ENCODE measurements at regions not wholly inside any gene's neighbourhood (a gene's known extent, or its start where the extent isn't known, plus 50 kb on each side); places are given as distances from the start of the nearest gene placed in this dataset.
"Not testable (repeated sequence)": the region's sequence is repeated elsewhere in the genome, so short reads cannot be mapped to it uniquely, and the experiment has no call there.

- DNase-seq = no peak
Measured at GRCh38 chr2:17460371-17461086, 57.7 kb downstream of the RAD51AP2 start.

DNA sequence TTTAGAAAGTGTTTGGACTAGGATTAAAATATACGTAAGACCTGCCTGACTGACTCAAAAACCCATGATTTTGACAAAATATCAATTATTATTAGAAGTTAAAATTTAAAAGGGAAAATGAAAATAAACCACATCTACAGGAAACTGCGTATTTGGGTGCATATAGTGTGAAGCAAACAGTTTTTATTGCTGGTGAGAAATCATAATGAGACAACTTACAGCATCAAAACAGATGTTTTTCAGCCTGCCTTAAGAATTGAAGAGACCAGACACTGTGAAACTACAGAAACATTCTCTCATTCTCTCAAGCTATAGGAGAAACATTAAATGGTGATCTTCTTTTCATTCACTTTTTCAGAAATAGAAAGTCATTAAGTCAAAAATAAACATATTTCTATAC, 62.9 kb downstream of the RAD51AP2 start:
- no peak for DNase-seq

DNA sequence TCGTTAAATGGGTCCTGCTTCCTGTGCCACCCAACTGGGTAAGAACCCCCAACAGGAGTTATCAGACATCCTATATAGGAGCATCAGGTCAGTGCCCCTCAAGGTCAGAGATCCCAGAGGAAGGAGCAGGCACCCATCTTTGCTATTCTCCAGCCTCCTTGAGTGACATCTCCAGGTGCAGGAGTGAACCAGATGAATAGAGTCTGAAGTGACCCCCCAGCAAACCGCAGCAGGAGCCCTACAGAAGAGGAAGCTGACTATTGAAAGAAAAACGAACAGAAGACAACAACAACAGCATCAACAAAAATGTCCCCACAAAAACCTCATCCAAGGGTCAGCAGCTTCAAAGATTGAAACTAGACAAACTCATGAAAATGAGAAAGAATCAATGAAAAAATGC, 72.0 kb downstream of the RAD51AP2 start:
- not testable (repeated sequence) for DNase-seq

DNA sequence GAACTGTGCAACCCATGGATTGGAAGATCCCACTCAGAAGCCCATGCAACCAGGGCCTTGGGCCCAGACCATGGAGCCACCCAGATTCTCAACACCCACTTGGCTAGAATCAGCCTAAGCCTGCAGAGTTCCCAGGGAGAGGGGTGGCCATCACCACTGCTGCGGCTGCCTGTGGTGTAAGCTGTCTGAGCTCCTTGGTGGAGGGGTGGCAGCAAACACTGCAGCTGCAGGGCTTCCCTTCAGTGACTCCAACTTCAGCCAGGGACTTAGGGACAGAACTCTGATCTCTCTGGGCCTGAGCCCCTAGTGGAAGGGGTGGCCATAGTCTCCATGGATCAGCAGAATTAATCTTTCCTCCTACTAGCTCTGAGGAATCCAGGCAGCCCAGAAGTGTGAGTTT, 72.5 kb downstream of the RAD51AP2 start:
- DNase-seq = no peak

DNA sequence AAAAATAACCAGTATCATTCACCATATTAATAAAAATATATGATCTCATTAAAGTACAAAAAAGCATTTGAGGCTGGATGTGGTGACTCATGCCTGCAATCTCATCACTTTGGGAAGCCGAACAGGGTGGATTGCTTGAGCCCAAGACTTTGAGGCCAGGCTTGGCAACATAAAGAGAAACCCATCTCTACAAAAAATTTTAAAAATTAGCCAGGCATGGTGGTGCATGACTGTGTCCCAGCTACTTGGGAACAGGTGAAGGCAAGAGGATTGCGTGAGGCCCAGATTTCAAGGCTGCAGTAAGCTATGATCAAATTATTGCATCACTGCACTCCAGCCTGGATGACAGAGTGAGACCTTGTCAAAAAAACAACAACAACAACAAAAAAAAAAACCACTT, 75.9 kb downstream of the RAD51AP2 start:
- DNase-seq = no peak

GRCh38 chr2:17441790-17442189, 76.5 kb downstream of the RAD51AP2 start:
- no peak for DNase-seq

DNA sequence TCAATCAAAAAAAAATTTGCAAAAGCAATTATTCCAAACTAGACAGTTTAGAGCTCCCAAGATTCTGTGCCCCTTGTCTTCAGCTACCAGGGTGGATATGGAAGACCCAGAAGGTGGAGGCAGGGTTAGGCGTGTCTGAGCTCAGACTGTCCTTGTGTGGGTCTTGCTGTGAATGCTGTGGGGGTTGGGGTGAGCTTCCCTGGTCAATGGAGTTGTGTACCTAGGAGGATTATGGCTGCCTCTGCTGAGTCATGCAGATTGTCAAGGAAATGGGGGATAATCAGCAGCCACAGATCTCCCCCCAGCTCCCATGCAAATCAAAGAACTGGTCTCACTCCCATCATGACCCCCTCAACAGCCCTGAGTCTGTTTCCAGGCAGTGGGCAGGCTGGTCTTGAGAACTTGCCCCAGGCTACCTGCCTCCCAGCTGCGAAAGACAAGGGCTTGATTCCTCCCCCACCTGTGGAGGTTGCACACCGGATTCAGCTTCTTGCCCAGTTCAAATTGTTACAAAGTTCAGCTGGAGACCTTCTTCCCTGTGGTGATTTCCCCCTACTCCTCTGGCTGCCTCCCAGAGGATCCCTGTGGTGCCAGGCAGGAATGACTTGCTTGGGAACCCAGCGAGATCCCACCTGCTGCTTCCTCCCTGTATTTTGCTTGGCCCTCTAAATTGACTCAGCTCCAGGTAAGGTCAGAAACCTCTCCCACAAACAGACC, 77.0 kb downstream of the RAD51AP2 start:
- no peak for DNase-seq

DNA sequence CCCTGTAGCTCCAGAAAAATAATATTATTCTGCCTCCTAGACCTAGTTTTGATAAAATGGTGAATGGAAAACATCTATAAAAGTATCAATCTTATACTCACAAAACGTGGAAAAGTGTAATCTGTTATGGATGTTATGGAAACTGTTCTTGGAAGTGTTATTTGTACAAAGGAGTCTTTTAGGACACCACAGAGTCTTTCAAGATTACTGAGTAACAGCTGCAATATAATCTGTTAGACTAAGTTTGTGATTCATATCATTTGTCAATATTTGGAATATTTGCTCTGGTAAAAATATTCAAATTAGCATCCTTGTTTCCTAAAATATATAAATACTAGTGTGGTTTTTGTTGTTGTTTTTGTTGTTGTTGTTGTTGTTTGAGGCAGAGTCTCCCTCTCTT, 87.9 kb downstream of the RAD51AP2 start:
- DNase-seq = no peak

- DNase-seq = no peak
Measured at GRCh38 chr2:17429130-17429529, 89.1 kb downstream of the RAD51AP2 start.

GRCh38 chr2:17427401-17427800, 90.8 kb downstream of the RAD51AP2 start:
- no peak for DNase-seq

- DNase-seq = no peak
Measured at GRCh38 chr2:17426743-17427142, 91.5 kb downstream of the RAD51AP2 start.

DNA sequence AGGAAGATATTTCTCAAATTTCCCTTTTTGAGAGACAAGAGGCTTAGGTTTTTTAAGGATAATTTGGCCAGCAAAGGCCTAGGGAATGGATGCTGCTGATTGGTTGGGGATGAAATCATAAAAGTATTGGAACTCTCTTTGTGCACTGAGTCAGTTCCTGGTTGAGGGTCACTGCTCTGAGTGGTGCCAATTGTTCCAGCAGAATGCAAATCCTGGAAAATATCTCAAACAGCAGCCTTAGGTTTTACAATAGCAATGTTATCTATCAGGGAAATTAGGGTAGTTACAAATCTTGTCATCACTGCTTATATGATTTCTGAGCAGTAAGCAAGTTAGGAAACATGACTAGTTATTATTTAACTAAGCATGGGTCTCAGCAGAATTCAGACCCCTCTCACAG, 96.2 kb downstream of the RAD51AP2 start:
- no peak for DNase-seq

GRCh38 chr2:17416884-17417391, 101.3 kb downstream of the RAD51AP2 start:
- no peak for DNase-seq

GRCh38 chr2:17413036-17413435, 105.2 kb downstream of the RAD51AP2 start:
- no peak for DNase-seq

- DNase-seq = no peak
Measured at GRCh38 chr2:17401096-17401495, 117.1 kb downstream of the RAD51AP2 start.

GRCh38 chr2:17398770-17399169, 119.5 kb downstream of the RAD51AP2 start:
- no peak for DNase-seq

DNA sequence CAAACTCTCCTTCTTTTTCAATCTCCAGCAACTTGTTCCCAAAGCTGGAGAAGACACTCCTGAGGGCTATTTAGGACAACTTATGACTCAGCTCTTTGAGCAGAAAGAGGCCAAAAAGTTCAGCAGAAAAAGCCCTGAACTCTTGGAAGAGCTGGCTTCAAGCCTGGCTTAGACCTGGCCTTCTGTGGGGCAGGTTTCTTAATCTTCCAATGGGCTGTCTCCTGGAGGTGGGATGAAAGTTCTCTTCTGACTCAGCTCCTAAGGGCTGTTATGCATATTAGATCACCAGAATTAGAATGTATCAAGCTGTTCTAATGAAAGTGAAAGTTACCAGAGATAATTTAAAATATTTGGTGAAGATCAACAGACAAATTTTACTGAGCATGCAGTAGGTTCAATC, 129.4 kb downstream of the RAD51AP2 start:
- DNase-seq = no peak

DNA sequence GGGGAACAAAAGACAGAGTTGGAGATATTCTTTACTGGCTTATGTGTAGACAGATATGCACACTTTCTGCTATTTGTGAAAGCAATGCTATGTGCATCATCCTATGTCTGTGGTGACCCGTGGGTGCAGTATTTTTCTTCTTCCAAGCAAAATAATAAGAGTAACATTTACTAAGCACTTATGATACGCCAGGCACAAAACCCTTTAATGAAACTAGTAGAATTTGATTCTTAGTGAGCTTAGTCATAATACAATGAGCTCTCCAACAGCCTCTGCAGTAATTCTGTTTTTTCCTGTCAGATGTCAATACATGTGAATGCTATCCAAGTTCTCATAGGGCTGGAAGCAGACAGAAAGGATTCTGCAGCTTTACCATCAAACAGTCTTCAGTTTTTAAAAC, 130.6 kb downstream of the RAD51AP2 start:
- no peak for DNase-seq

DNA sequence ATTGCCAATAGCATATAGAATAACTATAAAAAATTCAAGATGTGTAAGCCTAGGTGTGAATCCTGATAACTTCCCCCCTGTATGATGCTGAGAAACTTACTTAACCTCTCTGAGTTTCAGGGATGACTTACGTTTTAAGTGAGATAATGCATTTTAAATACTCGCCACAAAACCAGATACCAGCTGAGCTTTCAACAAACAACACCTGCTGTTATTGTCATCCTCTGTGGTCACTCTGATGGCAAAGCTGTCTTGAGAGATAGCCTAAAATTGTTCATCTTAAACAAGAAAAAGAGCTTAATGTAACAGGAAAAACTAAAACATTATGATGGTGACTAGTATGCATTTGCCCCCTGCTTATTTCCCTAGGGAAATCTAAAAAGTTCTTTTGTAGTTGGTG, 131.5 kb downstream of the RAD51AP2 start:
- DNase-seq = no peak

- no peak for DNase-seq
Measured at GRCh38 chr2:17380003-17380402, 138.2 kb downstream of the RAD51AP2 start.

GRCh38 chr2:17375262-17375661, 143.0 kb downstream of the RAD51AP2 start:
- no peak for DNase-seq

- no peak for DNase-seq
Measured at GRCh38 chr2:17373741-17374140, 144.5 kb downstream of the RAD51AP2 start.

- no peak for DNase-seq
Measured at GRCh38 chr2:17373041-17373440, 145.2 kb downstream of the RAD51AP2 start.

- DNase-seq = no peak
Measured at GRCh38 chr2:17363846-17364245, 154.4 kb downstream of the RAD51AP2 start.

Data from suppressor macrophage (primary cell).